ENCODE measurements at regions not wholly inside any gene's neighbourhood (a gene's known extent, or its start where the extent isn't known, plus 50 kb on each side); places are given as distances from the start of the nearest gene placed in this dataset.

- no peak for TF ChIP-seq CTCF (IDR thresholded peaks at IDR 0.05; ENCODE audit: extremely low read depth in 1 of 2, insufficient read depth in 1 of 2, low read depth in 1 of 2, low read length in 2 of 2)
- no peak for TF ChIP-seq EZH2 (IDR thresholded peaks at IDR 0.05; ENCODE audit: borderline replicate concordance, low read depth, low read length, severe bottlenecking)
- no peak for TF ChIP-seq JUN (IDR thresholded peaks at IDR 0.05; ENCODE audit: borderline replicate concordance, insufficient read depth, insufficient read length, low read depth)
- TF ChIP-seq POLR2A (IDR thresholded peaks at IDR 0.05; ENCODE audit: low read depth, low read length) = no peak
- no peak for TF ChIP-seq MYC (IDR thresholded peaks at IDR 0.05; ENCODE audit: low read depth, low read length)
- TF ChIP-seq GATA2 (IDR thresholded peaks at IDR 0.05; ENCODE audit: insufficient read depth, insufficient read length, low read depth, low read length) = no peak
- no peak for TF ChIP-seq POLR2AphosphoS5 (IDR thresholded peaks at IDR 0.05; ENCODE audit: insufficient read depth, low read depth, low read length)
- TF ChIP-seq MAX (IDR thresholded peaks at IDR 0.05; ENCODE audit: insufficient read depth, insufficient read length) = no peak
These were observed 145.7 kb upstream of the ALDH3B2 start for GRCh38 chr11:67820081-67820480.
